ENCODE measurements at regions not wholly inside any gene's neighbourhood (a gene's known extent, or its start where the extent isn't known, plus 50 kb on each side); places are given as distances from the start of the nearest gene placed in this dataset.

- no peak overlapping the region for H3K4me3 ChIP-seq (ENCODE audit: insufficient read depth, low read depth, low read length)
- no peak for FAIRE-seq
These were observed 297.5 kb upstream of the DCBLD2 start for GRCh38 chr3:99199021-99199420.

GRCh38 chr3:99191186-99191585, 289.7 kb upstream of the DCBLD2 start:
- Mint-ChIP-seq H3K27me3 (ENCODE audit: low read depth, unreplicated experiment) (no peaks in the 10 kb centered on the region), H3K4me3 (ENCODE audit: unreplicated experiment) (no peak overlapping the region), H3K36me3 (ENCODE audit: low read depth, unreplicated experiment) (peaks cover 2% of the 10 kb centered on the region), H3K4me1 (ENCODE audit: low read depth, unreplicated experiment) (no peaks in the 10 kb centered on the region), H3K27ac (ENCODE audit: unreplicated experiment) (no peak overlapping the region), H3K9me3 (ENCODE audit: unreplicated experiment) (no peaks in the 10 kb centered on the region)
- H3K36me3 ChIP-seq (ENCODE audit: insufficient read depth, low read length): no peaks in the 10 kb centered on the region
- FAIRE-seq (no peak), DNase-seq (ENCODE audit: low read depth) (no peak)
- no peak for TF ChIP-seq EZH2 (IDR thresholded peaks at IDR 0.05; ENCODE audit: insufficient read depth, low read length)
- TF ChIP-seq CTCF (IDR thresholded peaks at IDR 0.05; ENCODE audit: insufficient read depth, low read depth, low read length): no peak
- H3K4me2 ChIP-seq (ENCODE audit: low read length): no peak overlapping the region
- H3K4me3 ChIP-seq (ENCODE audit: insufficient read depth, low read depth, low read length): no peak overlapping the region
- no peaks in the 10 kb centered on the region for H3K4me1 ChIP-seq (ENCODE audit: insufficient read depth, low read length)
- H3K27ac ChIP-seq (ENCODE audit: low read depth, low read length): no peak overlapping the region
- H2AFZ ChIP-seq (ENCODE audit: low read depth, low read length): no peak overlapping the region
- H3K9ac ChIP-seq (ENCODE audit: low read length): no peak overlapping the region
- no peaks in the 10 kb centered on the region for H3K9me3 ChIP-seq (ENCODE audit: insufficient read depth, low read depth, low read length)
- no peaks in the 10 kb centered on the region for H3K79me2 ChIP-seq (ENCODE audit: insufficient read depth, low read length)
- no peaks in the 10 kb centered on the region for H4K20me1 ChIP-seq (ENCODE audit: insufficient read depth, low read length)
- no peaks in the 10 kb centered on the region for H3K27me3 ChIP-seq (ENCODE audit: insufficient read depth, low read length)

More at GRCh38 chr3:99199021-99199420, 297.5 kb upstream of the DCBLD2 start:
- TF ChIP-seq CTCF (IDR thresholded peaks at IDR 0.05; ENCODE audit: insufficient read depth, low read depth, low read length) (no peak), EZH2 (IDR thresholded peaks at IDR 0.05; ENCODE audit: insufficient read depth, low read length) (no peak)
- no peaks in the 10 kb centered on the region for H3K36me3 Mint-ChIP-seq (ENCODE audit: low read depth, unreplicated experiment)
- H3K4me1 Mint-ChIP-seq (ENCODE audit: low read depth, unreplicated experiment): no peaks in the 10 kb centered on the region
- H3K9me3 ChIP-seq (ENCODE audit: insufficient read depth, low read depth, low read length): no peaks in the 10 kb centered on the region
- no peaks in the 10 kb centered on the region for H3K27me3 ChIP-seq (ENCODE audit: insufficient read depth, low read length)
- H2AFZ ChIP-seq (ENCODE audit: low read depth, low read length): no peak overlapping the region
- no peaks in the 10 kb centered on the region for H4K20me1 ChIP-seq (ENCODE audit: insufficient read depth, low read length)
- H3K27ac Mint-ChIP-seq (ENCODE audit: unreplicated experiment): no peak overlapping the region
- no peak overlapping the region for H3K4me3 Mint-ChIP-seq (ENCODE audit: unreplicated experiment)
- no peak overlapping the region for H3K9ac ChIP-seq (ENCODE audit: low read length)
- H3K27ac ChIP-seq (ENCODE audit: low read depth, low read length): no peak overlapping the region
- H3K9me3 Mint-ChIP-seq (ENCODE audit: unreplicated experiment): no peaks in the 10 kb centered on the region
- H3K27me3 Mint-ChIP-seq (ENCODE audit: low read depth, unreplicated experiment): no peaks in the 10 kb centered on the region
- H3K4me1 ChIP-seq (ENCODE audit: insufficient read depth, low read length): no peaks in the 10 kb centered on the region
- H3K36me3 ChIP-seq (ENCODE audit: insufficient read depth, low read length): no peaks in the 10 kb centered on the region
- no peak for DNase-seq (ENCODE audit: low read depth)
- H3K79me2 ChIP-seq (ENCODE audit: insufficient read depth, low read length): no peaks in the 10 kb centered on the region
- no peak overlapping the region for H3K4me2 ChIP-seq (ENCODE audit: low read length)

- TF ChIP-seq CTCF (IDR thresholded peaks at IDR 0.05; ENCODE audit: insufficient read depth, low read depth, low read length) (no peak), EZH2 (IDR thresholded peaks at IDR 0.05; ENCODE audit: insufficient read depth, low read length) (no peak)
- Histone ChIP-seq H3K4me1 (ENCODE audit: insufficient read depth, low read length) (no peaks in the 10 kb centered on the region), H4K20me1 (ENCODE audit: insufficient read depth, low read length) (no peaks in the 10 kb centered on the region), H3K36me3 (ENCODE audit: insufficient read depth, low read length) (no peaks in the 10 kb centered on the region), H3K79me2 (ENCODE audit: insufficient read depth, low read length) (no peaks in the 10 kb centered on the region), H3K9ac (ENCODE audit: low read length) (no peak overlapping the region), H3K27ac (ENCODE audit: low read depth, low read length) (no peak overlapping the region), H3K4me3 (ENCODE audit: insufficient read depth, low read depth, low read length) (no peak overlapping the region), H3K9me3 (ENCODE audit: insufficient read depth, low read depth, low read length) (no peaks in the 10 kb centered on the region), H2AFZ (ENCODE audit: low read depth, low read length) (no peak overlapping the region), H3K27me3 (ENCODE audit: insufficient read depth, low read length) (no peaks in the 10 kb centered on the region), H3K4me2 (ENCODE audit: low read length) (no peak overlapping the region)
- Mint-ChIP-seq H3K36me3 (ENCODE audit: low read depth, unreplicated experiment) (peaks cover 2% of the 10 kb centered on the region), H3K4me1 (ENCODE audit: low read depth, unreplicated experiment) (no peaks in the 10 kb centered on the region), H3K4me3 (ENCODE audit: unreplicated experiment) (no peak overlapping the region), H3K27ac (ENCODE audit: unreplicated experiment) (no peak overlapping the region), H3K9me3 (ENCODE audit: unreplicated experiment) (no peaks in the 10 kb centered on the region), H3K27me3 (ENCODE audit: low read depth, unreplicated experiment) (no peaks in the 10 kb centered on the region)
- DNase-seq (ENCODE audit: low read depth) (no peak), FAIRE-seq (no peak)
These were observed 287.4 kb upstream of the DCBLD2 start for GRCh38 chr3:99188936-99189335.
